Brain microvascular endothelial cell (primary cell): ENCODE measurements at regions not wholly inside any gene's neighbourhood (a gene's known extent, or its start where the extent isn't known, plus 50 kb on each side); places are given as distances from the start of the nearest gene placed in this dataset.

ENCODE experiments used
- DNase-seq: peaks from one replicate; pipeline ENCODE4 v3.0.0-alpha.2; 2020
- H3K27ac ChIP-seq: fragments of 250-450 bp; sonication (Bioruptor Pico); 2 replicates; pipeline ENCODE4 v1.5.1; 2020; ENCODE audit warnings: mild to moderate bottlenecking, moderate library complexity
- H3K27me3 ChIP-seq: fragments of 250-450 bp; sonication (Bioruptor Pico); replicated peaks from 2 replicates; pipeline ENCODE4 v1.5.1; 2020; ENCODE audit warnings: mild to moderate bottlenecking
- H3K36me3 ChIP-seq: fragments of 250-450 bp; sonication (Bioruptor Pico); replicated peaks from 2 replicates; pipeline ENCODE4 v1.5.1; 2020; ENCODE audit warnings: mild to moderate bottlenecking
- H3K4me3 ChIP-seq: 2 replicates; pipeline ENCODE4 v1.5.1; 2011; ENCODE audit warnings: low read depth, mild to moderate bottlenecking, control low read depth, low read length, moderate library complexity
- in situ Hi-C: cut with HindIII; loops from 2 replicates; pipeline ENCODE4 v1.10.0; 2017; ENCODE audit warnings: low sequenced_read_pairs, low pct_ligation_motif_present
- TF ChIP-seq, protein P1 (sequence below): IDR thresholded peaks from 2 replicates; pipeline ENCODE4 v1.5.1; 2011; ENCODE audit warnings: low read depth, mild to moderate bottlenecking, moderate library complexity, low read length, control low read depth, inconsistent platforms; ENCODE audit errors: missing control alignments

DNA sequence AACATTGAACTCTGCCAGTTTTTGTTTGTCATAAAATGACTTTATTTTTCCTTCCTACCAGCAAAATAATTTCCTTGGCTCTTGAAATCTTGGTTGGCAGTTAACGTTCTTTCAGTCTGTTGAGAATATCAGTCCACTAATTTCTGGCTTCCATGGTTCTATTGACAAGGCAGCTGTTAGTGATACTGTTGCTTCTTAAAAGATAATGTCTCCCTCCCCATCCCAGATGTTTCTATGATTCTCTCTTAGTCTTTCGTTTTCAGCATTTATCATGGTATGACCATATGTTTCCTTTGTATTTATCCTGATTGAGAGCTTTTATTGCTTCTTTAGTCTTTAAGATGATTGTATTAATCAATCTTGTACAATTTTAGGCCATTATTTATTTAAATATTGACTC, 81.1 kb upstream of the STK26 start:
- Histone ChIP-seq H3K27ac (no peak overlapping the region), H3K36me3 (no peaks in the 10 kb centered on the region), H3K4me3 (no peak overlapping the region), H3K27me3 (no peaks in the 10 kb centered on the region)
- in situ Hi-C loops: no loop called here
- TF ChIP-seq, protein P1, sequence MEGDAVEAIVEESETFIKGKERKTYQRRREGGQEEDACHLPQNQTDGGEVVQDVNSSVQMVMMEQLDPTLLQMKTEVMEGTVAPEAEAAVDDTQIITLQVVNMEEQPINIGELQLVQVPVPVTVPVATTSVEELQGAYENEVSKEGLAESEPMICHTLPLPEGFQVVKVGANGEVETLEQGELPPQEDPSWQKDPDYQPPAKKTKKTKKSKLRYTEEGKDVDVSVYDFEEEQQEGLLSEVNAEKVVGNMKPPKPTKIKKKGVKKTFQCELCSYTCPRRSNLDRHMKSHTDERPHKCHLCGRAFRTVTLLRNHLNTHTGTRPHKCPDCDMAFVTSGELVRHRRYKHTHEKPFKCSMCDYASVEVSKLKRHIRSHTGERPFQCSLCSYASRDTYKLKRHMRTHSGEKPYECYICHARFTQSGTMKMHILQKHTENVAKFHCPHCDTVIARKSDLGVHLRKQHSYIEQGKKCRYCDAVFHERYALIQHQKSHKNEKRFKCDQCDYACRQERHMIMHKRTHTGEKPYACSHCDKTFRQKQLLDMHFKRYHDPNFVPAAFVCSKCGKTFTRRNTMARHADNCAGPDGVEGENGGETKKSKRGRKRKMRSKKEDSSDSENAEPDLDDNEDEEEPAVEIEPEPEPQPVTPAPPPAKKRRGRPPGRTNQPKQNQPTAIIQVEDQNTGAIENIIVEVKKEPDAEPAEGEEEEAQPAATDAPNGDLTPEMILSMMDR: no peak
- DNase-seq: no peak

DNA sequence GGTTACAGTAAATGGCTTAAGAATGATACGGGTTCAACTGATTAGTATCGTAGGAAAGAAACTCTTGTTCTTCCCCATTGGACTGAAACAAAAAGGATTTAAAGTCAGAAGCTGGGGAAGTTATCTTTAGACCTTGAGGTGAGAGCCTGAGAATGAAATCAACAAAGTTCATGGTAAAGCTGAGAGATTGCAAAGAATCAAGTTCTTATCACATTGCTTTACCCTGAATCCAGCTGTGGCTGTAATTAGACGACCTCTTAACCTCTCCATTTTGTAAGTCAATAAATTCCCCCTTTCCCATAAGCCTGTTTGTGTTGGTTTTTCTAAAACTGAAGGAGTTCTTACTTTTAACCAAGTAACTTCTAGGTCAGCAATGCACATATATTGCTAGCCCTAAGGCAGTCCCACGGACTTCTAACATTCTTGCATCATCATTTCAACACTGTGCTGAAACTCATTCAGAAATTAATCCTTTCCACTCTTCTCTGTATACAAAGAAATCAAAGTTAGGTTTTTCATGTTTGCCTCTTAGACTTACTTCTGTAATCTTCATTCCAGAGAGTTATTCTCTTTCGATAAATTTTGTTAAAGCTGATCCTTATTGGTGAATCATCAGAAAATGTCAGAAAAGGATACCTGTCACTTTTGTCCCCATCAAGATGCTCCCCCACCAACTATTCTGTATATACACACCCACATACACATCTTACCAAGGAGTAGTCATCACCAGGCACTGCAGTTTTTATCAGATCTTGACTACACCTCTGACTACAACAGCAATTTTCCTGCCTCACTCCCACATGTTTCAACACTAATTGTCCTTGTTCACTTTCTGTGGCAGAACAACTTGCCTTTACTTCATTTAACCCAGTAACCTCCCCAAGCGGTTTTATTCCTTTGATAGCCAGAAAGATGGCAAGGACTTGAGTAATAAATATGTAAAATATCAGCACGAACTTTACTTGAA, 77.9 kb upstream of the STK26 start:
- H3K27me3 ChIP-seq: no peaks in the 10 kb centered on the region
- H3K4me3 ChIP-seq: no peak overlapping the region
- no peak for DNase-seq
- no peaks in the 10 kb centered on the region for H3K36me3 ChIP-seq
- TF ChIP-seq, protein P1: no peak
- no peak overlapping the region for H3K27ac ChIP-seq
- in situ Hi-C loops: no loop called here

DNA sequence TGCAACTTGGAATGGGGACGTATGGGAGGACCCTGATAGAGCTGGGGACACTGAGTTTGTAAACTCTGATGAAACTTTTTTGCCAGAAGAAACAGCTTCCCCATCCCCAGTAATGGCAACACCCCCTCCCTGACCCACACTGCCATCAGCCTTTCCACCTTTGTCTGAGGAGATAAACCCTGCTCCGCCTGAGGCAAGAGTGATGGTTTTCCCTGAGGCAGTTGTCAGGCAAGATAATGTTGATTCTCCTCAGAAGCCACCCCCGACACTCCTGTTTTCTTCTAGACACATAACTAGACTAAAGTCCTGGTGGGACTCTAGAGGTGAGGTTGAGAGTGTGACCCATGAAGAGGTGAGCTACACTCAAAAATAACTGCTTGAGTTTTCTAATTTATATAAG, 71.9 kb upstream of the STK26 start:
- Histone ChIP-seq H3K27ac (no peak overlapping the region), H3K36me3 (no peaks in the 10 kb centered on the region), H3K4me3 (no peak overlapping the region), H3K27me3 (no peaks in the 10 kb centered on the region)
- DNase-seq: no peak
- in situ Hi-C loops: no loop called here
- TF ChIP-seq, protein P1: no peak

DNA sequence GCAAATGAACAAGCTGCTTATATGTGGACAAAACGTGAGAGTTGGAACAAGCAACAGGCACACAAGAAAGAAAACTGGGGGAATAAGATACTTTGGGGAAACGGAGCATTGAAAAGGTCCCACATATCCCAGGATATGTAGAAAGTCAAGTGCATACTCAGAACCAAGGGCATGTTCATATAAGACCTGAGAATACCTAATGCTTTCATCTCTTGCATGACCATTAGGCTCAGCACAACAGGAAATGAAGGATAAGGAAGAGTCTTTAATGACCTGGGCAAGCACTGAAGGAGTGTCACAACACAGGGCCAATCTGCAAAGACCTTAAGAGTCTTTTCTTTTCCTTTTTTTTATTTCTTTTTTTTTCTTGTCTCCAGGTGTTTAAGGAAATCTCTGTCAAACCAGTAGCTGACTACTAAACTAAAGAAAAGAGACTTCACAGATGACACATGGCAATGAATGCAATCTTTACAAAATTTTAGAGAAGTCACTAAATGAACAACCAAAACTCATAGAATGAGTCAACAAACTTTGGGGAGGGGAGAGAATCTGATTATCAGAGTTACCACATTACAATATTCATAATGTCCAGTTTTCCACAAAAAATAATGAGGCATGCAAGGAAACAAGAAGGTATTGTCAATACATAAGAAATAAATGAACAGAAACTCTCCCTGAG, 67.9 kb upstream of the STK26 start:
- Histone ChIP-seq H3K4me3 (no peak overlapping the region), H3K27ac (no peak overlapping the region), H3K36me3 (no peaks in the 10 kb centered on the region), H3K27me3 (no peaks in the 10 kb centered on the region)
- TF ChIP-seq, protein P1: no peak
- no peak for DNase-seq
- in situ Hi-C loops: no loop called here

DNA sequence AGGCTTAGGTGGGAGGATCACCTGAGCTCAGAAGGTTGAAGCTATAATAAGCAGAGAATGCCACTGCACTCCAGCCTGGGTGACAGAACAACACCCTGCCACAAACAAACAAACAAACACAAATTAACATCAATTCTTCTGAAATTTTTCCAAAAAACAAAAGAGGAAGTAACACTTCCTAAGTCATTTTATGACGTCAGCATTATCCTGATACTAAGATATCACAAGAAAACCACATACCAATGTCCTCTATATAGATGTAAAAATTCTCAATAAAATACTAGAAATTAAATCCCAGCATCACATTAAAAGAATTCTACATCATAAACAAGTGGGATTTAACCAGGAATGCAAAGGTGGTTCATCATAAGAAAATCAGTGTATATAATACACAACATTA, 64.4 kb upstream of the STK26 start:
- no peak overlapping the region for H3K27ac ChIP-seq
- H3K36me3 ChIP-seq: no peaks in the 10 kb centered on the region
- no peaks in the 10 kb centered on the region for H3K27me3 ChIP-seq
- no peak for DNase-seq
- in situ Hi-C loops: no loop called here
- no peak overlapping the region for H3K4me3 ChIP-seq
- TF ChIP-seq, protein P1: no peak
